K562 (cell line): ENCODE measurements at regions not wholly inside any gene's neighbourhood (a gene's known extent, or its start where the extent isn't known, plus 50 kb on each side); places are given as distances from the start of the nearest gene placed in this dataset.

Experiments
- ATAC-seq: fragments of 200-7000 bp; cut with Tn5 transposase; 3 replicates; pipeline ENCODE4 v1.9.1; 2020; ENCODE audit warnings: moderate library complexity
- BruUV-seq: library from RNA; stranded (reverse); fragments of 400-500 nt; replicated peaks from 2 replicates; lab custom pipeline; 2021; lab: Mats Ljungman, UMichigan
- CTCF ChIA-PET: fragments of 300-600 bp; formaldehyde crosslinking; extraction: SDS; loops from one replicate; lab custom pipeline; 2021; ENCODE audit warnings: low intra/inter-chr PET ratio; lab: Yijun Ruan, JAX
- POLR2A ChIA-PET: fragments of 300-600, 350-650 bp; sonication (Branson Sonifier 250); formaldehyde crosslinking; extraction: SDS; loops from one replicate; lab custom pipeline; 2021; ENCODE audit warnings: antibody characterized with exemption, inconsistent platforms; lab: Yijun Ruan, JAX
- DNase-seq, 4 experiments: peaks; one replicate each; pipeline versions ENCODE4 v3.0.0 to v3.0.0-alpha.2; 2011 to 2018; ENCODE audit warnings: low spot score in 3 of 4, mixed read lengths in 3 of 4; ENCODE audit errors: extremely low read depth in 1 of 4
- FAIRE-seq: peaks from 2 replicates; lab custom pipeline; 2011; peaks lifted over from hg19 to GRCh38; lab: Jason Lieb, UNC
- H2AFZ ChIP-seq: 2 replicates; pipeline ENCODE4 v1.6.0; 2011; ENCODE audit warnings: low read depth, low read length, control low read depth, inconsistent platforms
- H3K27ac ChIP-seq: fragments of 200-600 bp; 3 replicates; pipeline ENCODE4 v1.8.0; 2011; ENCODE audit warnings: low read depth, mild to moderate bottlenecking, control low read depth, inconsistent platforms, low read length, moderate library complexity, mixed read lengths; ENCODE audit errors: extremely low read depth
- H3K27me3 ChIP-seq, 2 experiments: fragments of 300-600 bp in 1 of 2; 2 replicates in 1 of 2; 3 replicates in 1 of 2; pipeline versions ENCODE4 v1.6.0 to v1.8.0; 2011; ENCODE audit warnings: inconsistent platforms in 2 of 2, low read length in 2 of 2, mild to moderate bottlenecking in 1 of 2, mixed read lengths in 1 of 2, moderate library complexity in 1 of 2; ENCODE audit not compliant: control insufficient read depth in 2 of 2, insufficient read depth in 2 of 2
- H3K36me3 ChIP-seq: fragments of 300-600 bp; 3 replicates; pipeline ENCODE4 v1.8.0; 2011; ENCODE audit warnings: mild to moderate bottlenecking, low read length, inconsistent platforms; ENCODE audit not compliant: control insufficient read depth, insufficient read depth
- H3K4me1 ChIP-seq, 2 experiments: fragments of 200-600 bp in 1 of 2; replicated peaks in 1 of 2; 2 replicates in 1 of 2; 3 replicates in 1 of 2; pipeline versions ENCODE4 v1.5.1 to v1.8.0; 2011; ENCODE audit warnings: inconsistent platforms in 2 of 2, low read length in 2 of 2, mild to moderate bottlenecking in 1 of 2, mixed read lengths in 1 of 2, moderate library complexity in 1 of 2; ENCODE audit not compliant: control insufficient read depth in 2 of 2, insufficient read depth in 2 of 2
- H3K4me2 ChIP-seq: 2 replicates; pipeline ENCODE4 v1.6.1; 2011; ENCODE audit warnings: low read length, control low read depth, inconsistent platforms, mixed read lengths; ENCODE audit not compliant: insufficient read depth
- H3K4me3 ChIP-seq: fragments of 200-600 bp; sonication (generic), shearing (Covaris generic); 2 replicates; pipeline ENCODE4 v1.5.1; 2016; ENCODE audit warnings: control low read depth, inconsistent platforms
- H3K79me2 ChIP-seq: fragments of 200-600 bp; 3 replicates; pipeline ENCODE4 v1.8.0; 2011; ENCODE audit warnings: low read length, inconsistent platforms; ENCODE audit not compliant: control insufficient read depth, insufficient read depth
- H3K9ac ChIP-seq, 2 experiments: 2 replicates each; pipeline versions ENCODE4 v1.6.0 to v1.6.1; 2011; ENCODE audit warnings: low read depth in 2 of 2, low read length in 2 of 2, control low read depth in 1 of 2, inconsistent platforms in 1 of 2, mild to moderate bottlenecking in 1 of 2, mixed read lengths in 1 of 2; ENCODE audit not compliant: insufficient read depth in 1 of 2
- H3K9me1 ChIP-seq: one replicate; pipeline ENCODE4 v1.6.0; 2011; ENCODE audit warnings: inconsistent platforms, mild to moderate bottlenecking, low read length, moderate library complexity; ENCODE audit not compliant: control insufficient read depth, insufficient read depth
- H3K9me3 ChIP-seq: replicated peaks from 2 replicates; pipeline ENCODE4 v1.5.1; 2011; ENCODE audit warnings: low read depth, low read length, inconsistent platforms; ENCODE audit not compliant: control insufficient read depth, insufficient read depth
- H4K20me1 ChIP-seq: replicated peaks from 2 replicates; pipeline ENCODE4 v1.6.1; 2011; ENCODE audit warnings: low read length, inconsistent platforms, mixed read lengths; ENCODE audit not compliant: control insufficient read depth, insufficient read depth
- CBX8 ChIP-seq: fragments of 200-600 bp; sonication (generic); IDR thresholded peaks from 2 replicates; pipeline ENCODE4 v1.6.1; 2012; ENCODE audit warnings: borderline replicate concordance, mixed run types, low read depth, mild to moderate bottlenecking, moderate library complexity, mixed read lengths, low read length, control low read depth, inconsistent platforms; ENCODE audit not compliant: poor library complexity, severe bottlenecking; ENCODE audit errors: extremely low read depth
- EP400 ChIP-seq: fragments of 450-650 bp; IDR thresholded peaks from 2 replicates; pipeline ENCODE4 v1.6.1; 2017; ENCODE audit warnings: antibody characterized with exemption, mild to moderate bottlenecking, moderate library complexity
- HDGF ChIP-seq: fragments of 450-650 bp; IDR thresholded peaks from 2 replicates; pipeline ENCODE4 v1.6.1; 2016
- MCM5 ChIP-seq: fragments of 450-650 bp; IDR thresholded peaks from 2 replicates; pipeline ENCODE4 v1.6.1; 2016; ENCODE audit warnings: low read depth
- MECOM ChIP-seq: fragments of 250-450 bp; sonication (Bioruptor Pico); IDR thresholded peaks from 2 replicates; pipeline ENCODE4 v1.8.0; 2022; ENCODE audit warnings: inconsistent platforms
- MEIS2 ChIP-seq: fragments of 450-650 bp; IDR thresholded peaks from 2 replicates; pipeline ENCODE4 v1.6.1; 2014; ENCODE audit warnings: mild to moderate bottlenecking; ENCODE audit not compliant: partially characterized antibody
- NFATC3 ChIP-seq: fragments of 450-650 bp; IDR thresholded peaks from 2 replicates; pipeline ENCODE4 v1.6.1; 2017; ENCODE audit warnings: mild to moderate bottlenecking
- NFE2L1 ChIP-seq: fragments of 450-650 bp; IDR thresholded peaks from 2 replicates; pipeline ENCODE4 v1.6.1; 2016; ENCODE audit warnings: missing genetic modification characterization, low read depth, mild to moderate bottlenecking, missing compliant biosample characterization, moderate library complexity, borderline replicate concordance
- PHTF2 ChIP-seq: fragments of 250-450 bp; sonication (Bioruptor Pico); IDR thresholded peaks from 2 replicates; pipeline ENCODE4 v1.5.0; 2021; ENCODE audit warnings: mild to moderate bottlenecking
- RB1 ChIP-seq: fragments of 450-650 bp; IDR thresholded peaks from 2 replicates; pipeline ENCODE4 v1.6.1; 2017; ENCODE audit warnings: low read depth, mild to moderate bottlenecking
- ZBTB1 ChIP-seq: sonication (generic); formaldehyde crosslinking; IDR thresholded peaks from 2 replicates; pipeline ENCODE4 v1.8.1; 2023; ENCODE audit warnings: missing genetic modification reagents, low read depth, mild to moderate bottlenecking, borderline replicate concordance
- in situ Hi-C: fragments of 300-500 bp; cut with MboI; formaldehyde crosslinking; loops from 4 replicates; pipeline ENCODE4 v1.15.0; 2018; ENCODE audit warnings: inconsistent platforms, mixed read lengths
- intact Hi-C: fragments of 100-400 bp; cut with micrococcal nuclease; formaldehyde crosslinking; loops from 2 replicates; pipeline ENCODE4 v1.14.2; 2022
- TF ChIP-seq, protein P1 (sequence below): IDR thresholded peaks from 2 replicates; pipeline ENCODE4 v1.6.1; 2012; ENCODE audit warnings: low read depth, low read length, improper control_type of control experiment, borderline replicate concordance
- TF ChIP-seq, protein P2 (sequence below): sonication (generic); formaldehyde crosslinking; IDR thresholded peaks from 2 replicates; pipeline ENCODE4 v1.8.1; 2023; ENCODE audit warnings: mild to moderate bottlenecking, missing genetic modification reagents
- TF ChIP-seq, protein P3 (sequence below): fragments of 250-450 bp; sonication (Bioruptor Pico); IDR thresholded peaks from 2 replicates; pipeline ENCODE4 v1.5.1; 2021; ENCODE audit warnings: mild to moderate bottlenecking
- TF ChIP-seq, protein P4 (sequence below): fragments of 250-450 bp; sonication (Bioruptor Pico); IDR thresholded peaks from 2 replicates; pipeline ENCODE4 v1.5.0; 2021; ENCODE audit warnings: mild to moderate bottlenecking, moderate library complexity

DNA sequence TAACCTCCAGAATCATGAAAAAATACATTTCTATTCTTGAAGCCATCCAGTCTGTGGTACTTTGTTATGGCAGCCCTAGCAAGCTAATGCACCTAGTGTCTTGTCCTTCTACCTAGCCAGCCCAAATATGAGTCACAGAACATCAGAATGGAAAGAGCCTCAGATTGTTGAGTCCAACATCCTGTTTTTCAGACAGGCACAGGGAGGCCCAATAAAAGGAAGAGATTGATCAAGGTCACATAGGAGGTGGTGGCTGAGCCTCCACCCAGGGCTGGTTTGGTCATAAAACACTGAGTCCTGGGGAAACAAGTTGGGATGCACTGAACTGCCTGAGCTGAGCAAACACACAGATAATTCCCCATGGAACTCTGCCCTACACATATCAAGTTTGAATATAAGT is 195.5 kb downstream of the TTC32 start:
- Histone ChIP-seq H3K9me3 (no peaks in the 10 kb centered on the region), H3K4me1 (no peaks in the 10 kb centered on the region), H3K79me2 (no peaks in the 10 kb centered on the region), H4K20me1 (no peaks in the 10 kb centered on the region; the same call in 1 of the 2 replicates), H3K36me3 (no peaks in the 10 kb centered on the region), H3K27me3 (no peaks in the 10 kb centered on the region), H3K4me2 (no peak overlapping the region), H3K4me3 (no peak overlapping the region), H3K9ac (no peak overlapping the region), H3K27ac (no peak overlapping the region), H2AFZ (no peak overlapping the region), H3K9me1 (no peaks in the 10 kb centered on the region)
- no TSS peak for BruUV-seq
- CTCF ChIA-PET = no interaction called here
- DNase-seq (no peak), FAIRE-seq (no peak), ATAC-seq (no peak)
- in situ Hi-C loops = no loop called here
- POLR2A ChIA-PET = no interaction called here
- intact Hi-C loops = no loop called here
- TF ChIP-seq NFE2L1 (no peak), NFATC3 (no peak), CBX8 (no peak), MCM5 (no peak), ZBTB1 (CRISPR knock-in tag) (no peak), RB1 (no peak), PHTF2 (CRISPR knock-in tag) (no peak), MECOM (CRISPR knock-in tag) (no peak), EP400 (no peak), HDGF (no peak), MEIS2 (no peak)
- TF ChIP-seq, protein P1, sequence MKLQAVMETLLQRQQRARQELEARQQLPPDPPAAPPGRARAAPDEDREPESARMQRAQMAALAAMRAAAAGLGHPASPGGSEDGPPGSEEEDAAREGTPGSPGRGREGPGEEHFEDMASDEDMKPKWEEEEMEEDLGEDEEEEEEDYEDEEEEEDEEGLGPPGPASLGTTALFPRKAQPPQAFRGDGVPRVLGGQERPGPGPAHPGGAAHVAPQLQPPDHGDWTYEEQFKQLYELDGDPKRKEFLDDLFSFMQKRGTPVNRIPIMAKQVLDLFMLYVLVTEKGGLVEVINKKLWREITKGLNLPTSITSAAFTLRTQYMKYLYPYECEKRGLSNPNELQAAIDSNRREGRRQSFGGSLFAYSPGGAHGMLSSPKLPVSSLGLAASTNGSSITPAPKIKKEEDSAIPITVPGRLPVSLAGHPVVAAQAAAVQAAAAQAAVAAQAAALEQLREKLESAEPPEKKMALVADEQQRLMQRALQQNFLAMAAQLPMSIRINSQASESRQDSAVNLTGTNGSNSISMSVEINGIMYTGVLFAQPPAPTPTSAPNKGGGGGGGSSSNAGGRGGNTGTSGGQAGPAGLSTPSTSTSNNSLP = no peak
- TF ChIP-seq, protein P2, sequence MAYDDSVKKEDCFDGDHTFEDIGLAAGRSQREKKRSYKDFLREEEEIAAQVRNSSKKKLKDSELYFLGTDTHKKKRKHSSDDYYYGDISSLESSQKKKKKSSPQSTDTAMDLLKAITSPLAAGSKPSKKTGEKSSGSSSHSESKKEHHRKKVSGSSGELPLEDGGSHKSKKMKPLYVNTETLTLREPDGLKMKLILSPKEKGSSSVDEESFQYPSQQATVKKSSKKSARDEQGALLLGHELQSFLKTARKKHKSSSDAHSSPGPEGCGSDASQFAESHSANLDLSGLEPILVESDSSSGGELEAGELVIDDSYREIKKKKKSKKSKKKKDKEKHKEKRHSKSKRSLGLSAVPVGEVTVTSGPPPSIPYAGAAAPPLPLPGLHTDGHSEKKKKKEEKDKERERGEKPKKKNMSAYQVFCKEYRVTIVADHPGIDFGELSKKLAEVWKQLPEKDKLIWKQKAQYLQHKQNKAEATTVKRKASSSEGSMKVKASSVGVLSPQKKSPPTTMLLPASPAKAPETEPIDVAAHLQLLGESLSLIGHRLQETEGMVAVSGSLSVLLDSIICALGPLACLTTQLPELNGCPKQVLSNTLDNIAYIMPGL = no peak
- TF ChIP-seq, protein P3, sequence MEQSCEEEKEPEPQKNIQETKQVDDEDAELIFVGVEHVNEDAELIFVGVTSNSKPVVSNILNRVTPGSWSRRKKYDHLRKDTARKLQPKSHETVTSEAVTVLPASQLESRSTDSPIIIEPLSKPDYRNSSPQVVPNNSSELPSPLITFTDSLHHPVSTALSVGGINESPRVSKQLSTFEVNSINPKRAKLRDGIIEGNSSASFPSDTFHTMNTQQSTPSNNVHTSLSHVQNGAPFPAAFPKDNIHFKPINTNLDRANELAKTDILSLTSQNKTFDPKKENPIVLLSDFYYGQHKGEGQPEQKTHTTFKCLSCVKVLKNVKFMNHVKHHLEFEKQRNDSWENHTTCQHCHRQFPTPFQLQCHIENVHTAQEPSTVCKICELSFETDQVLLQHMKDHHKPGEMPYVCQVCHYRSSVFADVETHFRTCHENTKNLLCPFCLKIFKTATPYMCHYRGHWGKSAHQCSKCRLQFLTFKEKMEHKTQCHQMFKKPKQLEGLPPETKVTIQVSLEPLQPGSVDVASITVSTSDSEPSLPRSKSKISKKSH (CRISPR knock-in tag) = no peak
- TF ChIP-seq, protein P4, sequence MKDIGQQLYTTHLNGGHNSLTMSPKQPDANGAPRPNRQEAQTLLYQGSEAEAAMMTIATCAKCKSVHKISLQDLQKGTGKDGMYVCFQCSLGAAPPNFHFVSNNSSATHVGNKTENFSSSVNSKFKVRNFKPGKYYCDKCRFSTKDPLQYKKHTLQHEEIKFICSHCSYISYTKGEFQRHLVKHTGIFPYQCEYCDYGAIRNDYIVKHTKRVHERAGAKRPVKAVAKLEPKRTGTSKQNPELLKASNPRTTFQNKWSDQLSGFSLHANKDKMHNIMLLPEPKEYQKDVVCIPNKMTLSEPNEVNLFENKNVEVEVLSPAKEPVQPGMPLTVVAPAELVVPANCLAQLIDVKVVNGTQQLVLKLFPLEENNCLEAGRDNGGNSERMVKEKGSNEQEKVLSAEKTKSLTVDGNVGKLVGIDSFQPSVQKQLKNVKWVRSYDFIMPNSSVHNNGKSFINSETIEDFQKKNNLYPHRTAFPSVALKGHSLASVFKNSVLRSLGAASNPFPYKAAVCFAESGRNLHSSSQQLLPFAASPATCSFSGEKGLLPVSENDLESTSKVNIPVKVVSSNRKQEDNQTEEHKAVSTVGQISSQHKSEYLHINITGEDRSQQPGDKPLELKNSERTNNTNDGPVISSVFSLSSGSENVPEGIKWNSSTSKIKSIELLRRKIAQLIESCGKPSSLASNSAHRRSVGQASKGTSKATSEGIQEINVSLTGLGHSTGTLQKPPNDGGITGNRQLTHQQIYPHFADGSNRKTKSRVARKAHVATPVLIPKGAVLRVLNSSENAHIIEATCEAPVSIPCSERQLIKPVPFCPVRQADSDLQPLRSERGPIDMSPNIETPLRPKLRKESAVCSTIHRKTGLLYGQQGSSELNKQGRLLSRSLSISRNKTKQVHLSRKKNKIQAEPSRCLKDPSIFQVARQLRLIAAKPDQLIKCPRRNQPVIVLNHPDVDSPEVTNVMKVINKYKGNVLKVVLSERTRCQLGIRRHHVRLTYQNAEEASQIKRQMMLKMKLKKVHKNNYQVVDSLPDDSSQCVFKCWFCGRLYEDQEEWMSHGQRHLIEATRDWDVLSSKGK (CRISPR knock-in tag) = no peak
